Ascending aorta (tissue), 2 donors: ENCODE measurements at regions not wholly inside any gene's neighbourhood (a gene's known extent, or its start where the extent isn't known, plus 50 kb on each side); places are given as distances from the start of the nearest gene placed in this dataset.
"Not testable (repeated sequence)": the region's sequence is repeated elsewhere in the genome, so short reads cannot be mapped to it uniquely, and the experiment has no call there.

Experiments used
- DNase-seq, 2 donors: peaks; one replicate each; pipeline ENCODE4 v3.0.0-alpha.2; 2019; ENCODE audit warnings: low spot score in 2 of 2
- H3K27ac ChIP-seq, 2 donors: fragments of 200-600 bp; sonication (generic); one replicate each; pipeline ENCODE4 v1.5.1; 2016 to 2017; ENCODE audit warnings: mild to moderate bottlenecking in 1 of 2
- H3K27me3 ChIP-seq: fragments of 200-600 bp; sonication (generic); one replicate; pipeline ENCODE4 v1.5.1; 2017
- H3K36me3 ChIP-seq, 2 donors: fragments of 200-600 bp; sonication (generic); one replicate each; pipeline ENCODE4 v1.5.1; 2016
- H3K4me1 ChIP-seq, 2 donors: fragments of 200-600 bp; sonication (generic); one replicate each; pipeline ENCODE4 v1.5.1; 2016 to 2017; ENCODE audit warnings: mild to moderate bottlenecking in 1 of 2
- H3K4me3 ChIP-seq, 2 donors: fragments of 200-600 bp; sonication (generic); one replicate each; pipeline ENCODE4 v1.5.1; 2016 to 2017; ENCODE audit warnings: mild to moderate bottlenecking in 1 of 2
- H3K9me3 ChIP-seq, 2 donors: fragments of 200-600 bp; sonication (generic); one replicate each; pipeline ENCODE4 v1.5.1; 2016
- intact Hi-C: fragments of 100-400 bp; cut with DNase I; formaldehyde crosslinking; loops from one replicate; pipeline ENCODE4 v1.15.1; 2023
- TF ChIP-seq, protein P1 (sequence below), 3 experiments: fragments of 200-600 bp in 2 of 3; fragments of 450-650 bp in 1 of 3; sonication (generic) in 2 of 3; IDR thresholded peaks; one replicate each; pipeline ENCODE4 v1.5.1; 2016 to 2019; ENCODE audit warnings: antibody characterized with exemption in 3 of 3, mild to moderate bottlenecking in 1 of 3, moderate library complexity in 1 of 3

GRCh38 chr9:126070058-126070655 is 256.5 kb upstream of the MVB12B start:
- intact Hi-C loops = no loop called here
- Histone ChIP-seq H3K9me3 (no peaks in the 10 kb centered on the region), H3K4me1 (no peaks in the 10 kb centered on the region), H3K4me3 (no peak overlapping the region), H3K36me3 (no peaks in the 10 kb centered on the region), H3K27ac (no peak overlapping the region), H3K27me3 (no peaks in the 10 kb centered on the region)
- no peak for DNase-seq
- TF ChIP-seq, protein P1, sequence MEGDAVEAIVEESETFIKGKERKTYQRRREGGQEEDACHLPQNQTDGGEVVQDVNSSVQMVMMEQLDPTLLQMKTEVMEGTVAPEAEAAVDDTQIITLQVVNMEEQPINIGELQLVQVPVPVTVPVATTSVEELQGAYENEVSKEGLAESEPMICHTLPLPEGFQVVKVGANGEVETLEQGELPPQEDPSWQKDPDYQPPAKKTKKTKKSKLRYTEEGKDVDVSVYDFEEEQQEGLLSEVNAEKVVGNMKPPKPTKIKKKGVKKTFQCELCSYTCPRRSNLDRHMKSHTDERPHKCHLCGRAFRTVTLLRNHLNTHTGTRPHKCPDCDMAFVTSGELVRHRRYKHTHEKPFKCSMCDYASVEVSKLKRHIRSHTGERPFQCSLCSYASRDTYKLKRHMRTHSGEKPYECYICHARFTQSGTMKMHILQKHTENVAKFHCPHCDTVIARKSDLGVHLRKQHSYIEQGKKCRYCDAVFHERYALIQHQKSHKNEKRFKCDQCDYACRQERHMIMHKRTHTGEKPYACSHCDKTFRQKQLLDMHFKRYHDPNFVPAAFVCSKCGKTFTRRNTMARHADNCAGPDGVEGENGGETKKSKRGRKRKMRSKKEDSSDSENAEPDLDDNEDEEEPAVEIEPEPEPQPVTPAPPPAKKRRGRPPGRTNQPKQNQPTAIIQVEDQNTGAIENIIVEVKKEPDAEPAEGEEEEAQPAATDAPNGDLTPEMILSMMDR (IDR thresholded peaks at IDR 0.05) = no peak

DNA sequence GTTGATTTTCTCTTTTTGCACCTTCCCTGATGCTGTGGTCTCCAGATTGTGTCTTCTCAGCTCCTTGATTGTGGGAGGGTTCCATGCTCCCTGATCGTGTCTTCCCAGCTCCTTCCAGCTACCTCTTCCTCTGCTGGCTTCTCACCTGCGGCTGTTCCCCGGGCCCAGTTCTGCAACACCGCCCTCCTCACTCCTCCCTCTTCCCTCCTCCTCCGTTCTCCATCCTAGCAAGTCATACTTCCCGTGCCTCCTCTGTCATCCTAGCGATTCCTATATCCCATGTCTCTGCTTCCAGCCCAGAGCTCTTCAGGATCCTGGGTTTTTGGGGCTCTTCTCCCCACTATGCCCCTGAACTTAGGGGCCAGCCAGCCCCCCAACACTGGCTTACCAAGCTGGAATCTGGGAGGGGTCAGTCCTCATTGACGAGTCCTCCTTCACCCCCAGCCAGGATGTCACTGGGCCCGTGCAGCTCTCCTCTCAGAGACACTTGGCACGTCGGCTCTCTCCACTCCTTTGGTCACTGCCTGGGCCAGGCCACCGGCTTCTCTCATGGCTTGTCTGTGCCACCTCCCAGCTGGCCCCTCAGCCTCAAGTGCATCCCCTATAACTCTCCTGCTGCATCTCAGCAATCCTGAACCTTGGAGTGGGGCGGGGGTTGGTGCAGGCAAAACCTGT is 255.4 kb upstream of the MVB12B start:
- H3K27me3 ChIP-seq = no peaks in the 10 kb centered on the region
- H3K9me3 ChIP-seq = no peaks in the 10 kb centered on the region
- TF ChIP-seq, protein P1 (IDR thresholded peaks at IDR 0.05) = no peak
- H3K4me3 ChIP-seq = no peak overlapping the region
- DNase-seq = no peak
- intact Hi-C loops = no loop called here
- H3K4me1 ChIP-seq = no peaks in the 10 kb centered on the region
- no peak overlapping the region for H3K27ac ChIP-seq
- no peaks in the 10 kb centered on the region for H3K36me3 ChIP-seq

DNA sequence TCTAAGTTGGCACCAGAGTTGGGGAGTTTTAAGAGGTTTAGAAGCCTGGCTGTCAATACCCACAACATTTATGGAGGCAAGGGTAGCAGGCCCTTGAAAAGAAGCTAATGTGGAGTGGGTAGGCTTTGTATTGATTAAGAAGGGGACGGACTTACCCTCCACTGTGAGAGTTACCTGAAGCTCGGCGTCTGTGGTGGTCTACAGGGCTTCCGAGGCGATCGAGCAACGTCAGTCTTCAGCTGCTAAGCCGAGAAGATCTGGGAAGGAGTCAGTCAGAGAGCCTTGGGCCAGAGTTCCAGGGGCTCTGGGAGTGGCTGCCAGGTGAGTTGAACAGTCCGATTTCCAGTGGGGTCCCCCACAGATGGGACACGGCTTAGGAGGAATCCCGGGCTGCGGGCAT is 249.0 kb upstream of the MVB12B start:
- H3K36me3 ChIP-seq, H3K9me3 ChIP-seq, H3K27me3 ChIP-seq, H3K27ac ChIP-seq, intact Hi-C loops, DNase-seq, H3K4me1 ChIP-seq, H3K4me3 ChIP-seq: not testable (repeated sequence)

DNA sequence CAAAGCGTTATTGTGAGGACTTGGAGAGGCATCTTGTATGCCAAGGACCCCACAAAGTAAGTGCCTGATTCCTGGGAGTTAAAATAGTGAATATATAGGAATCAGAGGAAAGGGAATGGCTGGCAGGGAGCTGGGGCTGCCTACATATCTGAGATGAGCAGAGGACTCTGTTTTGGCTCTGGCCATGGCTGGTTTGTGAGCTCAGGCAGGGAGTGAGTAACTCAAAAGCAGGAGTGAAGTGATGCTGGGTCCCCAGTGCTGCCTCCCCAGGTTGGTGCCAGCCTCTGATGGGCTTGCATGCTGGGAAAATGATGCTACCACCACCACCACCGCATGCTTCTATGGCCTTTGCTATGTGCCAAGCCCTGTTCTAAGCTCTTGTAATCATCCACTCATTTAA is 246.0 kb upstream of the MVB12B start:
- Histone ChIP-seq H3K27ac (no peak overlapping the region), H3K36me3 (no peaks in the 10 kb centered on the region), H3K27me3 (no peaks in the 10 kb centered on the region), H3K4me1 (no peaks in the 10 kb centered on the region), H3K9me3 (no peaks in the 10 kb centered on the region), H3K4me3 (no peak overlapping the region)
- intact Hi-C loops = no loop called here
- no peak for DNase-seq
- TF ChIP-seq, protein P1 (IDR thresholded peaks at IDR 0.05) = no peak

DNA sequence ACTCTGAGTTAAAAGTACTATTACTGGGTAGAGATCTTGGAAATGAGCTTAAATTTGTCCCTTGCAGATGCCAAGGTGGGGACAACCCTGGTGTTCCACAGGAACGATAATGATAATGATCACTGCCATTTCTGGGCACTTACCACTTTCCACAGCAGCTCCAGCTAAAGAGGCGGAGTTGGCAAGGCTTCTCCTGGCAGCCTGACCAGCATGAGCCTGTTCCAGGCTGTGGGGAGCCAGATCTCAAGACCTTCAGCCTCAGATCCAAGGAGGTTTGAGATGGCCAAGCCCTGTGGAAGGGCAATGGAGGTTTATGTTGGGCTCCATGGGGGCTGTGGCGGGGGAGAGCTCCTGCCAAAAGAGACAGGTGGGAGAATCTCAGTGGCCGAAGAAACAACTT is 244.9 kb upstream of the MVB12B start:
- TF ChIP-seq, protein P1 (IDR thresholded peaks at IDR 0.05) = no peak
- Histone ChIP-seq H3K4me1 (no peaks in the 10 kb centered on the region), H3K36me3 (no peaks in the 10 kb centered on the region), H3K27ac (no peak overlapping the region), H3K4me3 (no peak overlapping the region), H3K27me3 (no peaks in the 10 kb centered on the region), H3K9me3 (no peaks in the 10 kb centered on the region)
- intact Hi-C loops = no loop called here
- DNase-seq = no peak

DNA sequence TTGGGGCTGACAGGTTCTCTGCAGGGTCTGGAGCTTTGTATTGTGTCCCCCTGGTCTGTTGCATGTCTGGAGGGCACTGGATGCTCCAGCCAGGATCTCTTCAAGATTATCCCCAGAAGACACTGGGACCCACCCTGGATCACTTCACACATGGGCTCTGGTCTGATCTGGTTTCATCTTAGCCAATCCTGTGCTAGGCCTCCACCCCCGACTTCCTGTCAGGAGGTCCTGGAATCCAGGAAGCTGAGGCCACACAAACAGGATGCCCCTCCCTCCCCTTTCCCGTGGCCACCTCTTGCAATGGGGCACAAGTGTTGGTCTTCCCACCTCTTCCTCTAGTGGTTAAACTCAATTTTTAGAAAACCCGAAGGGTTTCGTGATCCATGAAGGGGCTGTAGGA is 242.6 kb upstream of the MVB12B start:
- no peak for DNase-seq
- H3K27ac ChIP-seq = no peak overlapping the region
- intact Hi-C loops = no loop called here
- H3K4me3 ChIP-seq = no peak overlapping the region
- no peaks in the 10 kb centered on the region for H3K27me3 ChIP-seq
- TF ChIP-seq, protein P1 (IDR thresholded peaks at IDR 0.05) = no peak
- H3K4me1 ChIP-seq = no peaks in the 10 kb centered on the region
- no peaks in the 10 kb centered on the region for H3K9me3 ChIP-seq
- H3K36me3 ChIP-seq = no peaks in the 10 kb centered on the region
